ENCODE measurements at regions not wholly inside any gene's neighbourhood (a gene's known extent, or its start where the extent isn't known, plus 50 kb on each side); places are given as distances from the start of the nearest gene placed in this dataset.
A peak's percentile ranks its signal among the peaks of the same experiment; 100 is the strongest.

- H3K4me1 Mint-ChIP-seq, result no peaks in the 10 kb centered on the region
- no peaks in the 10 kb centered on the region for H3K27me3 Mint-ChIP-seq (ENCODE audit: low read depth, poor library complexity)
- no peak overlapping the region for H3K4me3 Mint-ChIP-seq
- no peak for DNase-seq
- H3K27ac Mint-ChIP-seq, result no peak overlapping the region
- H3K36me3 Mint-ChIP-seq (ENCODE audit: low read depth), result no peaks in the 10 kb centered on the region
- TF ChIP-seq CTCF (IDR thresholded peaks at IDR 0.05), result no peak
- H3K9me3 Mint-ChIP-seq, result no peaks in the 10 kb centered on the region
Observed at GRCh38 chr2:193253014-193253530, 1058.3 kb upstream of the TMEFF2 start.

DNA sequence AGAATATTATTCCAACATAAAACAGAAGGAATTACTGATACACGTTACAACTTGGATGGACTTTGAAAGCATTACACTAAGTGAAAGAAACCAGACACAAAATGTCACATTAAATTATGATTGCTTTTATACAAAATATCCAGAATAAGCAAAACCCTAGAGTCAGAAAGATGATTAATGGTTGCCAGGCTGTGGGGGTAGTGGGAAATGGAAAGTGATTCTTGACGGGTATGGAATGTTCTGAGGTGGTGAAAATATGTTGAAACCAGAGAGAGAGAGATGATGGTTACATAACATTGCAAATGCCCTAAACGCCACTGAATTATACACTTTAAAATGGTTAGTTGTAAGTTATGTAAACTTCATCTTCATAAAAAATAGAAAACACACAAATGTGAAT is 1057.2 kb upstream of the TMEFF2 start:
- H3K9me3 Mint-ChIP-seq, result no peaks in the 10 kb centered on the region
- no peak for DNase-seq
- no peak for TF ChIP-seq CTCF (IDR thresholded peaks at IDR 0.05)
- no peaks in the 10 kb centered on the region for H3K36me3 Mint-ChIP-seq (ENCODE audit: low read depth)
- no peak overlapping the region for H3K4me3 Mint-ChIP-seq
- no peaks in the 10 kb centered on the region for H3K4me1 Mint-ChIP-seq
- H3K27me3 Mint-ChIP-seq (ENCODE audit: low read depth, poor library complexity), result no peaks in the 10 kb centered on the region
- no peak overlapping the region for H3K27ac Mint-ChIP-seq

DNA sequence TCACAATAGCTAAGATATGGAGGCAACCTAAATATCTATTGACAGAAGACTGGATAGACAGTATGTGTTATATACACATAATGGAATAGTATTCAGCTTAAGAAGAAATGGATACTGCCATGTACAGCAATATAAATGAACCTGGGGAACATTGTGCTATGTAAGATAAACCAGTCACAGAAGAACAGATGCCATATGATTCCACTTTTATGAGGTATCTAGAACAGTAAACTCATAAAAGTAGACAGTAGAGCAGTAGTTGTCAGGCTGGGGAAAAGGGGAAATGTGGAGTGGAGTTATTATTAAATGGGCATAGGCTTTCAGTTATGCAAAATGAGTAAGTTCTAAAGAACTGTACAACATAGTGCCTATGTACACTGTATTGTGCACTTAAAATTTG is 1055.7 kb upstream of the TMEFF2 start:
- no peak overlapping the region for H3K4me3 Mint-ChIP-seq
- DNase-seq, result no peak
- H3K27me3 Mint-ChIP-seq (ENCODE audit: low read depth, poor library complexity), result no peaks in the 10 kb centered on the region
- no peak overlapping the region for H3K27ac Mint-ChIP-seq
- no peaks in the 10 kb centered on the region for H3K4me1 Mint-ChIP-seq
- no peaks in the 10 kb centered on the region for H3K36me3 Mint-ChIP-seq (ENCODE audit: low read depth)
- H3K9me3 Mint-ChIP-seq, result no peaks in the 10 kb centered on the region
- TF ChIP-seq CTCF (IDR thresholded peaks at IDR 0.05), result no peak

DNA sequence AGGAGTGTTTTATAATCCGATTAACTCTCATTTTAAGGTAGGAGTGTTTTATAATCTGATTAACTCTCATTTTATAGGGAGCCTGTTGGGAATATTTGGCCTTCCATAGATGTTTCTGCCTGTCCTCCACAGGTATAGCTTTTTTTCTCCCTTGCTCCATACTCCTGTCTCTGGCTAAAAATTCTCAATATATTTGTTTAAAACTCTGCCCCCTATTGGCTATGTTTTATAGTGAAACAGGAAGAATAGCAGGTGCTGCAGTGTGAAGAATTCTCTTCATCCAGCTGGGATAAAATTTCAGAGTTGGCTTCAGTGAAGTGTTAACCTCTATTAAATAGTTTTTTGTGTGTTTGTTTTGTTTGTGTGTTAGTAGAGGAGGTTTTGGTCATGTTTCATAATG is 1046.0 kb upstream of the TMEFF2 start:
- H3K27me3 Mint-ChIP-seq (ENCODE audit: low read depth, poor library complexity), result no peaks in the 10 kb centered on the region
- no peaks in the 10 kb centered on the region for H3K4me1 Mint-ChIP-seq
- no peaks in the 10 kb centered on the region for H3K36me3 Mint-ChIP-seq (ENCODE audit: low read depth)
- H3K4me3 Mint-ChIP-seq, result no peak overlapping the region
- no peak for DNase-seq
- no peak overlapping the region for H3K27ac Mint-ChIP-seq
- peak; percentile 40 for TF ChIP-seq CTCF (IDR thresholded peaks at IDR 0.05)
- no peaks in the 10 kb centered on the region for H3K9me3 Mint-ChIP-seq

- TF ChIP-seq CTCF (IDR thresholded peaks at IDR 0.05), result no peak
- H3K27me3 Mint-ChIP-seq (ENCODE audit: low read depth, poor library complexity), result no peaks in the 10 kb centered on the region
- no peak overlapping the region for H3K4me3 Mint-ChIP-seq
- H3K9me3 Mint-ChIP-seq, result no peaks in the 10 kb centered on the region
- no peak overlapping the region for H3K27ac Mint-ChIP-seq
- no peak for DNase-seq
- H3K4me1 Mint-ChIP-seq, result no peaks in the 10 kb centered on the region
- no peaks in the 10 kb centered on the region for H3K36me3 Mint-ChIP-seq (ENCODE audit: low read depth)
Observed at GRCh38 chr2:193231634-193232033, 1036.9 kb upstream of the TMEFF2 start.

GRCh38 chr2:193228276-193228675 is 1033.5 kb upstream of the TMEFF2 start:
- Mint-ChIP-seq H3K36me3 (ENCODE audit: low read depth) (no peaks in the 10 kb centered on the region), H3K27ac (no peak overlapping the region), H3K4me3 (no peak overlapping the region)

More at GRCh38 chr2:193228276-193228675, 1033.5 kb upstream of the TMEFF2 start:
- H3K4me1 Mint-ChIP-seq, result no peaks in the 10 kb centered on the region
- H3K27me3 Mint-ChIP-seq (ENCODE audit: low read depth, poor library complexity), result no peaks in the 10 kb centered on the region
- no peaks in the 10 kb centered on the region for H3K9me3 Mint-ChIP-seq
- TF ChIP-seq CTCF (IDR thresholded peaks at IDR 0.05), result no peak
- no peak for DNase-seq
